Keratinocyte (primary cell): ENCODE measurements at regions not wholly inside any gene's neighbourhood (a gene's known extent, or its start where the extent isn't known, plus 50 kb on each side); places are given as distances from the start of the nearest gene placed in this dataset.

Source experiments
- EZH2 ChIP-seq: IDR thresholded peaks from one replicate; pipeline ENCODE4 v1.6.1; 2012; ENCODE audit warnings: inconsistent platforms, mild to moderate bottlenecking, low read length, moderate library complexity
- TF ChIP-seq, protein P1 (sequence below), 3 experiments: IDR thresholded peaks in 1 of 3; conservative IDR thresholded peaks in 1 of 3; optimal IDR thresholded peaks in 1 of 3; 2 replicates in 2 of 3; 3 replicates in 1 of 3; pipeline versions ENCODE3 to v1.5.1; 2011; ENCODE audit warnings: low read length in 3 of 3, mild to moderate bottlenecking in 3 of 3, moderate library complexity in 2 of 3, control low read depth in 1 of 3, inconsistent platforms in 1 of 3; ENCODE audit not compliant: insufficient read depth in 2 of 3; ENCODE audit errors: extremely low read depth in 1 of 3

DNA sequence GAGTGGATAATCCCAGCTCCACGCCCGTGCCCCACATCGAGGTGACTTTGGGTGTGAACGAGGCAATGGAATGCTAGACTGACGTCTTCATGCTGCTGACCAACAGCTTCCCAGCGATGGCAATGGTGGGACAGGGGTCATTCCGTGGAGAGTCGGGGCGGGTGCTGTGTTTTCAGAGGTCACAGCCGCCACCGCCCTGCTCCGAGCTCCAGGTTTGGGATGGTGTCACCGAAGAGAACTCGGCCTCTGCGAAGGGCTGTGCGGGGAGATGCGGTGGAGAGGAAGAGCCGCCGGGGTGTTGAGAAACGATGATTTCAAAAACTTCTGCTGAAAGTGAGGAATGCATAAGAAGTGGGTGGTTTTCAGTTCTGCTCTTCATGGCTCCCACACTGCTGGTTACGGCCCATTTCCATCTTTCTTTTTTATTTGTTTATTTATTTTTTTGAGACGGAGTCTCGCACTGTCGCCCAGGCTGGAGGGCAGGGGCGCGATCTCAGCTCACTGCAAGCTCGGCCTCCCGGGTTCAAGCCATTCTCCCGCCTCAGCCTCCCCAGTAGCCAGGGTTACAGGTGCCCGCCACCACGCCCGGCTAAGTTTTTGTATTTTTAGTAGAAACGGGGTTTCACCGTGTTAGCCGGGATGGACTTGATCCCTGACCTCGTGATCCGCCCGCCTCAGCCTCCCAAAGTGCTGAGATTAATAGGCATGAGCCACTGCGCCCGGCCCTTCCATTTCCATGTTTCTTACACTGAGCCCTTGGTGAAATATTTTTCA lies 142.6 kb downstream of the RTP5 start:
- TF ChIP-seq, protein P1, sequence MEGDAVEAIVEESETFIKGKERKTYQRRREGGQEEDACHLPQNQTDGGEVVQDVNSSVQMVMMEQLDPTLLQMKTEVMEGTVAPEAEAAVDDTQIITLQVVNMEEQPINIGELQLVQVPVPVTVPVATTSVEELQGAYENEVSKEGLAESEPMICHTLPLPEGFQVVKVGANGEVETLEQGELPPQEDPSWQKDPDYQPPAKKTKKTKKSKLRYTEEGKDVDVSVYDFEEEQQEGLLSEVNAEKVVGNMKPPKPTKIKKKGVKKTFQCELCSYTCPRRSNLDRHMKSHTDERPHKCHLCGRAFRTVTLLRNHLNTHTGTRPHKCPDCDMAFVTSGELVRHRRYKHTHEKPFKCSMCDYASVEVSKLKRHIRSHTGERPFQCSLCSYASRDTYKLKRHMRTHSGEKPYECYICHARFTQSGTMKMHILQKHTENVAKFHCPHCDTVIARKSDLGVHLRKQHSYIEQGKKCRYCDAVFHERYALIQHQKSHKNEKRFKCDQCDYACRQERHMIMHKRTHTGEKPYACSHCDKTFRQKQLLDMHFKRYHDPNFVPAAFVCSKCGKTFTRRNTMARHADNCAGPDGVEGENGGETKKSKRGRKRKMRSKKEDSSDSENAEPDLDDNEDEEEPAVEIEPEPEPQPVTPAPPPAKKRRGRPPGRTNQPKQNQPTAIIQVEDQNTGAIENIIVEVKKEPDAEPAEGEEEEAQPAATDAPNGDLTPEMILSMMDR (optimal IDR thresholded peaks at IDR 0.05 in 1 of 3, IDR thresholded peaks at IDR 0.05 in 1 of 3, conservative IDR thresholded peaks at IDR 0.05 in 1 of 3; ENCODE audit: extremely low read depth in 1 of 3, insufficient read depth in 2 of 3, low read length in 3 of 3): no peak
- no peak for TF ChIP-seq EZH2
